ENCODE measurements at regions not wholly inside any gene's neighbourhood (a gene's known extent, or its start where the extent isn't known, plus 50 kb on each side); places are given as distances from the start of the nearest gene placed in this dataset.

DNA sequence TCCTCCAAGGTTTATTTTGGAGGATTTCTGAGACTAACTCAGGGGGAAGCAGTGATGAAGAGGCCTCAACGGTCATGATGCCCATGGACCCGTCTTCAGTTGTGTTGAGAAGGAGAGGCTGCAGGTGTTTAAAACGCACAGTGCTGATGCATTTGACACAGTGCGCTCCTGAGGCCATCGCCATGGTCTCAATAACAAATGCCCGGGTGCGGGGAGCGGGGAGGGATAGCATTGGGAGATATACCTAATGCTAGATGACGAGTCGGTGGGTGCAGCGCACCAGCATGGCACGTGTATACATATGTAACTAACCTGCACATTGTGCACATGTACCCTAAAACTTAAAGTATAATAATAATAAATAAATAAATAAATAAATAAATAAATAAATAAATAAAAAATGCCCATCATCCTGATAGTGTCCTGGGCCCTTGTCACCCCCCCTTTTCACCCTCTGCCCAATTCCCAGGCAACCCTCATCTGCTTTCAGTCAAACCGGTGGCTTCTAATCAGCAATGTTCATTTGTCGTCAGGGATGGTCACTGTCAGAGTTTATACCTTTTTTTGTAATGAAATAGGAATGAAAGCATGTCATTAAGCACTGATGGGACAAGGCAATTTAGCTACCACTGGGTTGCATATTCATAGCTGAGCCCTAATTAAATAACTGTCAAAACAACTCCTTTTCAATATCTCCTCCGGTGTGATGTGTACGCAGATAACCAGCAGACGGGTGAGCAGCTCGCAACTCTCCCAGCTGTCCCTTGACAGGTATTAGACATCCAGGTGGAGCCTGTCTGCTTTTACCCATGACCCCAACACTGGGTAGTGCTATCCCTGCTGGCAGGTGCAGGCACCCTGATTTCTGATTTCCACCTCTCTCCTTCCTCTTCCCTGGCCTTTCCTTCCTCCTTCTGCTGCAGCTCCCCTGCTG lies 95.9 kb downstream of the KCNF1 start:
- Histone ChIP-seq H3K79me2 (ENCODE audit: insufficient read depth) (no peaks in the 10 kb centered on the region), H3F3A (replicated peaks; ENCODE audit: insufficient read depth) (peaks cover 3% of the 10 kb centered on the region), H3K9me3 (no peaks in the 10 kb centered on the region), H3K9ac (no peak overlapping the region), H3K27me3 (ENCODE audit: insufficient read depth) (no peaks in the 10 kb centered on the region), H3K36me3 (replicated peaks in 1 of 2; ENCODE audit: control insufficient read depth in 1 of 2, insufficient read depth in 2 of 2, low read length in 1 of 2) (no peaks in the 10 kb centered on the region), H3K9me2 (no peaks in the 10 kb centered on the region), H3K27ac (ENCODE audit: low read depth in 2 of 2, low read length in 1 of 2) (no peak overlapping the region), H3K4me3 (ENCODE audit: low read depth in 2 of 2, low read length in 1 of 2) (no peak overlapping the region), H4K20me1 (ENCODE audit: insufficient read depth) (no peaks in the 10 kb centered on the region), H3K4me2 (no peak overlapping the region), H3K4me1 (ENCODE audit: control insufficient read depth in 1 of 2, insufficient read depth in 2 of 2, low read depth in 1 of 2, low read length in 1 of 2) (peaks cover 0 to 3% of the 10 kb centered on the region in 2 experiments; a peak in 1 of 4 replicates), H2AFZ (ENCODE audit: low read depth) (no peak overlapping the region)
- CTCF ChIA-PET: interaction anchor here (1.0 to 2.4 kb wide), 3 partner anchors 54 to 175 kb away, joined by 3 to 6 read pairs (median 3); no protein-coding TSS in a partner anchor
- POLR2A ChIA-PET: no interaction called here
- WGBS (ENCODE audit: low lambda C conversion rate): 79% methylated on average over 18 of the region's 18 CpGs
- no peak for DNase-seq
- no peak for TF ChIP-seq RFX5 (IDR thresholded peaks at IDR 0.05; ENCODE audit: low read length)
- TF ChIP-seq FOXJ3 (CRISPR knock-in tag; IDR thresholded peaks at IDR 0.05): no peak
- no peak for TF ChIP-seq NRF1 (IDR thresholded peaks at IDR 0.05; ENCODE audit: low read depth, low read length)
- TF ChIP-seq, protein P1, sequence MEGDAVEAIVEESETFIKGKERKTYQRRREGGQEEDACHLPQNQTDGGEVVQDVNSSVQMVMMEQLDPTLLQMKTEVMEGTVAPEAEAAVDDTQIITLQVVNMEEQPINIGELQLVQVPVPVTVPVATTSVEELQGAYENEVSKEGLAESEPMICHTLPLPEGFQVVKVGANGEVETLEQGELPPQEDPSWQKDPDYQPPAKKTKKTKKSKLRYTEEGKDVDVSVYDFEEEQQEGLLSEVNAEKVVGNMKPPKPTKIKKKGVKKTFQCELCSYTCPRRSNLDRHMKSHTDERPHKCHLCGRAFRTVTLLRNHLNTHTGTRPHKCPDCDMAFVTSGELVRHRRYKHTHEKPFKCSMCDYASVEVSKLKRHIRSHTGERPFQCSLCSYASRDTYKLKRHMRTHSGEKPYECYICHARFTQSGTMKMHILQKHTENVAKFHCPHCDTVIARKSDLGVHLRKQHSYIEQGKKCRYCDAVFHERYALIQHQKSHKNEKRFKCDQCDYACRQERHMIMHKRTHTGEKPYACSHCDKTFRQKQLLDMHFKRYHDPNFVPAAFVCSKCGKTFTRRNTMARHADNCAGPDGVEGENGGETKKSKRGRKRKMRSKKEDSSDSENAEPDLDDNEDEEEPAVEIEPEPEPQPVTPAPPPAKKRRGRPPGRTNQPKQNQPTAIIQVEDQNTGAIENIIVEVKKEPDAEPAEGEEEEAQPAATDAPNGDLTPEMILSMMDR (IDR thresholded peaks at IDR 0.05): no peak
- TF ChIP-seq TCF12 (IDR thresholded peaks at IDR 0.05): no peak
- TF ChIP-seq, protein P2, sequence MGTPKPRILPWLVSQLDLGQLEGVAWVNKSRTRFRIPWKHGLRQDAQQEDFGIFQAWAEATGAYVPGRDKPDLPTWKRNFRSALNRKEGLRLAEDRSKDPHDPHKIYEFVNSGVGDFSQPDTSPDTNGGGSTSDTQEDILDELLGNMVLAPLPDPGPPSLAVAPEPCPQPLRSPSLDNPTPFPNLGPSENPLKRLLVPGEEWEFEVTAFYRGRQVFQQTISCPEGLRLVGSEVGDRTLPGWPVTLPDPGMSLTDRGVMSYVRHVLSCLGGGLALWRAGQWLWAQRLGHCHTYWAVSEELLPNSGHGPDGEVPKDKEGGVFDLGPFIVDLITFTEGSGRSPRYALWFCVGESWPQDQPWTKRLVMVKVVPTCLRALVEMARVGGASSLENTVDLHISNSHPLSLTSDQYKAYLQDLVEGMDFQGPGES (IDR thresholded peaks at IDR 0.05; ENCODE audit: low read depth, low read length): no peak
- no peak for TF ChIP-seq SIN3A (IDR thresholded peaks at IDR 0.05; ENCODE audit: borderline replicate concordance, low read depth, low read length)
- no peak for TF ChIP-seq CHD2 (IDR thresholded peaks at IDR 0.05; ENCODE audit: low read length, partially characterized antibody)
- TF ChIP-seq EZH2phosphoT487 (IDR thresholded peaks at IDR 0.05; ENCODE audit: borderline replicate concordance, low read depth): no peak
- TF ChIP-seq GABPA (IDR thresholded peaks at IDR 0.05; ENCODE audit: low read depth): no peak
- TF ChIP-seq TEAD4 (IDR thresholded peaks at IDR 0.05; ENCODE audit: borderline replicate concordance, insufficient read depth): no peak
- TF ChIP-seq, protein P3, sequence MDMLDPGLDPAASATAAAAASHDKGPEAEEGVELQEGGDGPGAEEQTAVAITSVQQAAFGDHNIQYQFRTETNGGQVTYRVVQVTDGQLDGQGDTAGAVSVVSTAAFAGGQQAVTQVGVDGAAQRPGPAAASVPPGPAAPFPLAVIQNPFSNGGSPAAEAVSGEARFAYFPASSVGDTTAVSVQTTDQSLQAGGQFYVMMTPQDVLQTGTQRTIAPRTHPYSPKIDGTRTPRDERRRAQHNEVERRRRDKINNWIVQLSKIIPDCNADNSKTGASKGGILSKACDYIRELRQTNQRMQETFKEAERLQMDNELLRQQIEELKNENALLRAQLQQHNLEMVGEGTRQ (IDR thresholded peaks at IDR 0.05; ENCODE audit: borderline replicate concordance, low read depth, low read length): no peak
- TF ChIP-seq EP300 (IDR thresholded peaks at IDR 0.05; ENCODE audit: borderline replicate concordance in 1 of 2, low read depth in 1 of 2, low read length in 1 of 2): no peak
- no peak for TF ChIP-seq FOXM1 (IDR thresholded peaks at IDR 0.05; ENCODE audit: low read depth)
- TF ChIP-seq, protein P4, sequence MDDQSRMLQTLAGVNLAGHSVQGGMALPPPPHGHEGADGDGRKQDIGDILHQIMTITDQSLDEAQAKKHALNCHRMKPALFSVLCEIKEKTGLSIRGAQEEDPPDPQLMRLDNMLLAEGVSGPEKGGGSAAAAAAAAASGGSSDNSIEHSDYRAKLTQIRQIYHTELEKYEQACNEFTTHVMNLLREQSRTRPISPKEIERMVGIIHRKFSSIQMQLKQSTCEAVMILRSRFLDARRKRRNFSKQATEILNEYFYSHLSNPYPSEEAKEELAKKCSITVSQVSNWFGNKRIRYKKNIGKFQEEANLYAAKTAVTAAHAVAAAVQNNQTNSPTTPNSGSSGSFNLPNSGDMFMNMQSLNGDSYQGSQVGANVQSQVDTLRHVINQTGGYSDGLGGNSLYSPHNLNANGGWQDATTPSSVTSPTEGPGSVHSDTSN (IDR thresholded peaks at IDR 0.05): no peak

All from SK-N-SH (cell line).